RWPE1 (cell line): ENCODE measurements at regions not wholly inside any gene's neighbourhood (a gene's known extent, or its start where the extent isn't known, plus 50 kb on each side); places are given as distances from the start of the nearest gene placed in this dataset.
"Not testable (repeated sequence)": the region's sequence is repeated elsewhere in the genome, so short reads cannot be mapped to it uniquely, and the experiment has no call there.

Experiments used
- CTCF ChIA-PET: fragments of 350-600 bp; sonication (Branson Sonifier 250); formaldehyde crosslinking; extraction: SDS; loops from one replicate; lab custom pipeline; 2021; lab: Yijun Ruan, JAX
- POLR2A ChIA-PET: fragments of 400-600 bp; formaldehyde crosslinking; extraction: SDS; loops from one replicate; lab custom pipeline; 2020; ENCODE audit warnings: antibody characterized with exemption; ENCODE audit not compliant: low non-redundant PET; lab: Yijun Ruan, JAX
- DNase-seq: peaks from one replicate; pipeline ENCODE4 v3.0.0; 2012; ENCODE audit warnings: low spot score
- H3K27ac ChIP-seq: fragments of 450-650 bp; 2 replicates; pipeline ENCODE4 v1.5.1; 2017
- CTCF ChIP-seq: fragments of 450-650 bp; conservative IDR thresholded peaks from 2 replicates; pipeline ENCODE4 v1.5.1; 2017; ENCODE audit warnings: low read depth, mild to moderate bottlenecking

DNA sequence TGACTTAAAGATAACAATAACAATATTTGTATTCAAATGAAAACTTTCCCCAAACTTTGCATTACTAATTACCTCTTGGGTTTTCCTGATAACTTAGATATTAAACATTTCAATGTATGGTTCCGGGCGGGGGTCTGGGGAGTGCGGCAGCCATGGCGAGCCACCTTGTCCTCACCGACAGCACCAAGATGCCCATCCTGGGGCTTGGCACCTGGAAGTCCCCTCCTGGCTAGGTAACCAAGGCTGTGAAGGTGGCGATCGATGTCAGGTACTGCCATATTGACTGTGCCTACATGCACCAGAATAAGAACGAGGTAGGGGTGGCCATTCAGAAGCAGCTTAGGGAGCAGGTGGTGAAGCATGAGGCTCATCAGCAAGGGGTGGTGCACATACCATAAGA lies 478.7 kb downstream of the CNTN3 start:
- H3K27ac ChIP-seq: no peak overlapping the region
- CTCF ChIA-PET: no interaction called here
- TF ChIP-seq CTCF: no peak
- POLR2A ChIA-PET: no interaction called here
- DNase-seq: no peak

GRCh38 chr3:74134831-74135230 lies 479.6 kb downstream of the CNTN3 start:
- no peak for DNase-seq
- ChIA-PET CTCF (no interaction called here), POLR2A (no interaction called here)
- TF ChIP-seq CTCF: no peak
- no peak overlapping the region for H3K27ac ChIP-seq

DNA sequence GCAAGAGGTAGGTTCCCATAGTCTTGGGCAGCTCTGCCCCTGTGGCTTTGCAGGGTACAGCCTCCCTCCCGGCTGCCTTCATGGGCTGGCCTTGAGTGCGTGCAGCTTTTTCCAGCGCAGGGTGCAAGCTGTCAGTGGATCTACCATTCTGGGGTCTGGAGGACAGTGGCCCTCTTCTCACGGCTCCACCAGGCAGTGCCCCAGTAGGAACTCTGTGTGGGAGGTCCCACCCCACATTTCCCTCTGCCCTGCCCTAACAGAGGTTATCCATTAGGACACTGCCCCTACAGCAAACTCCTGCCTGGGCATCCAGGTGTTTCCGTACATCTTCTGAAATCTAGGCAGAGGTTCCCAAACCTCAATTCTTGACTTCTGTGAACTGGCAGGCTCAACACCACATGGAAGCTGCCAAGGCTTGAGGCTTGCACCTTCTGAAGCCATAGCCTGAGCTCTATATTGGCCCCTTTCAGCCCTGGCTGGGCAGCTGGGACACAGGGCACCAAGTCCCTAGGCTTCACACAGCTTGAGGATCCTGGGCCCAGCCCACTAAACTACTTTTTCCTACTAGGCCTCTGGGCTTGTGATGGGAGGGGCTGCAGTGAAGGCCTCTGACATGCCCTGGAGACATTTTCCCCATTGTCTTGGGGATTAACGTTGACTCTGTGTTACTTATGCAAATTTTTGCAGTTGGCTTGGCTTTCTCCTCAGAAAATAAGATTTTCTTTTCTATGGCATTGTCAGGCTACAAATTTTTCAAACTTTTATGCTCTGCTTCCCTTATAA lies 482.7 kb downstream of the CNTN3 start:
- POLR2A ChIA-PET, H3K27ac ChIP-seq, DNase-seq, CTCF ChIA-PET: not testable (repeated sequence)

- ChIA-PET CTCF (no interaction called here), POLR2A (no interaction called here)
- no peak overlapping the region for H3K27ac ChIP-seq
- no peak for DNase-seq
- no peak for TF ChIP-seq CTCF
Measured at GRCh38 chr3:74129611-74130010, 484.8 kb downstream of the CNTN3 start.

DNA sequence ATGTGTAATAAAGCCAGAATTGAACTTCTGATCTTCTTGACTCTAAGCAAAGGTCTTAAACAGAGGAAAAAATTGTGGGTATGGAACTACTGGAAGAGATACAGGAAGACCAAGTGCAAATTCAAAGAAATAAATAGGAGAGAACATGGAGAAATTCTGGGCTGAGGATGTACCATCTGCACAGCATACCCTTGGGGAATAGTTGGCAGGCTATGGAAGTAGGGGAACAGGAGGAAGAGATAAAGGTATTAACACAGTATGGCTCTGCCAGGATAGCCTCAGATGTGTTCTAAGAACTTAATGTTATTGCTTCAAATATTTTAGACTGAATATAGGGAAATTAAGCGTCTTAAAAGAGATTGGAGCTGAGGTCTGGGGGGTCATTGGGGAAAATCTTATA lies 485.4 kb downstream of the CNTN3 start:
- ChIA-PET CTCF (no interaction called here), POLR2A (no interaction called here)
- DNase-seq: no peak
- TF ChIP-seq CTCF: no peak
- no peak overlapping the region for H3K27ac ChIP-seq

GRCh38 chr3:74127256-74127655 lies 487.2 kb downstream of the CNTN3 start:
- CTCF ChIA-PET: no interaction called here
- no peak for DNase-seq
- no peak overlapping the region for H3K27ac ChIP-seq
- POLR2A ChIA-PET: no interaction called here
- no peak for TF ChIP-seq CTCF

DNA sequence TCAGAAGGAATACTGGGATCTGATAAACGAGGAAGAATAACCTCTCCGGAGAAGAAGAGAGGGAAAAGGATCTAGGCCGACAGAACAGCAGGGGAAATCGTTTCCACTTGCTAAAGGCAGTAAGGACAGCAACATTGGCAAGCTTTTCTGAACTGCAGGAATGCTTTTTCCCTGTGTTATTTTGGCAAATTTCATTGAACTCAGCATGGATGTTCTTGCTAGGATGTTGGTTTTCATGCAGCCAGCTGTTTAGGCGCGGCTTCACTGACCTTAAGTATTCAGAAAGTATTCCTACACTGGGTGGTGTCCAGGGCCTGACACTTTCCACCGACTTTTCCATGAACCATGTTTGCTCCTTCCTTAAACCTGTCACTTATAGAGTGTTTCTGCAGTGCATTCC lies 489.7 kb downstream of the CNTN3 start:
- DNase-seq: no peak
- POLR2A ChIA-PET: no interaction called here
- CTCF ChIA-PET: no interaction called here
- no peak for TF ChIP-seq CTCF
- no peak overlapping the region for H3K27ac ChIP-seq
